ENCODE measurements at regions not wholly inside any gene's neighbourhood (a gene's known extent, or its start where the extent isn't known, plus 50 kb on each side); places are given as distances from the start of the nearest gene placed in this dataset.

GRCh38 chr1:81114191-81114590 lies 686.5 kb upstream of the ADGRL2 start:
- no peak for DNase-seq (ENCODE audit: low spot score)
- intact Hi-C loops (cut with DNase I) = no loop called here

- intact Hi-C loops (cut with DNase I) = no loop called here
- no peak for DNase-seq (ENCODE audit: low spot score)
Observed at GRCh38 chr1:81113688-81114087, 687.0 kb upstream of the ADGRL2 start.

- DNase-seq (ENCODE audit: low spot score) = no peak
- intact Hi-C loops (cut with DNase I) = no loop called here
Observed at GRCh38 chr1:81111818-81112217, 688.9 kb upstream of the ADGRL2 start.

- intact Hi-C loops (cut with DNase I) = no loop called here
- DNase-seq (ENCODE audit: low spot score) = no peak
Observed at GRCh38 chr1:81109038-81109437, 691.7 kb upstream of the ADGRL2 start.

GRCh38 chr1:81097860-81098259 lies 702.9 kb upstream of the ADGRL2 start:
- no peak for DNase-seq (ENCODE audit: low spot score)
- intact Hi-C loops (cut with DNase I) = no loop called here

GRCh38 chr1:81073580-81073979 lies 727.2 kb upstream of the ADGRL2 start:
- no peak for DNase-seq (ENCODE audit: low spot score)
- intact Hi-C loops (cut with DNase I) = no loop called here

GRCh38 chr1:81071969-81072753 lies 728.6 kb upstream of the ADGRL2 start:
- intact Hi-C loops (cut with DNase I) = no loop called here
- DNase-seq (ENCODE audit: low spot score) = no peak

GRCh38 chr1:81071072-81071858 lies 729.5 kb upstream of the ADGRL2 start:
- intact Hi-C loops (cut with DNase I) = no loop called here
- no peak for DNase-seq (ENCODE audit: low spot score)

- DNase-seq (ENCODE audit: low spot score) = no peak
- intact Hi-C loops (cut with DNase I) = no loop called here
Observed at GRCh38 chr1:81069856-81070255, 730.9 kb upstream of the ADGRL2 start.

- intact Hi-C loops (cut with DNase I) = no loop called here
- DNase-seq (ENCODE audit: low spot score) = no peak
Observed at GRCh38 chr1:81068726-81069125, 732.0 kb upstream of the ADGRL2 start.

- DNase-seq (ENCODE audit: low spot score) = no peak
- intact Hi-C loops (cut with DNase I) = no loop called here
Observed at GRCh38 chr1:81053826-81054225, 746.9 kb upstream of the ADGRL2 start.

GRCh38 chr1:81052162-81052561 lies 748.6 kb upstream of the ADGRL2 start:
- no peak for DNase-seq (ENCODE audit: low spot score)
- intact Hi-C loops (cut with DNase I) = no loop called here

GRCh38 chr1:81050390-81050789 lies 750.3 kb upstream of the ADGRL2 start:
- intact Hi-C loops (cut with DNase I) = no loop called here
- no peak for DNase-seq (ENCODE audit: low spot score)

GRCh38 chr1:81044708-81045107 lies 756.0 kb upstream of the ADGRL2 start:
- intact Hi-C loops (cut with DNase I) = no loop called here
- no peak for DNase-seq (ENCODE audit: low spot score)

- no peak for DNase-seq (ENCODE audit: low spot score)
Observed at GRCh38 chr1:81042225-81042624, 758.5 kb upstream of the ADGRL2 start.

GRCh38 chr1:81034291-81034690 lies 766.4 kb upstream of the ADGRL2 start:
- no peak for DNase-seq (ENCODE audit: low spot score)
- intact Hi-C loops (cut with DNase I) = no loop called here

More at GRCh38 chr1:81042225-81042624, 758.5 kb upstream of the ADGRL2 start:
- intact Hi-C loops (cut with DNase I) = no loop called here

GRCh38 chr1:81032973-81033425 lies 767.7 kb upstream of the ADGRL2 start:
- intact Hi-C loops (cut with DNase I) = no loop called here
- DNase-seq (ENCODE audit: low spot score) = no peak

- intact Hi-C loops (cut with DNase I) = no loop called here
- DNase-seq (ENCODE audit: low spot score) = no peak
Observed at GRCh38 chr1:81032374-81032773, 768.4 kb upstream of the ADGRL2 start.

- intact Hi-C loops (cut with DNase I) = no loop called here
- DNase-seq (ENCODE audit: low spot score) = no peak
Observed at GRCh38 chr1:81030441-81030840, 770.3 kb upstream of the ADGRL2 start.

- intact Hi-C loops (cut with DNase I) = no loop called here
- DNase-seq (ENCODE audit: low spot score) = no peak
Observed at GRCh38 chr1:81029266-81029665, 771.5 kb upstream of the ADGRL2 start.

- DNase-seq (ENCODE audit: low spot score) = no peak
- intact Hi-C loops (cut with DNase I) = no loop called here
Observed at GRCh38 chr1:81023187-81023724, 777.5 kb upstream of the ADGRL2 start.
